DND-41 (cell line): ENCODE measurements at regions not wholly inside any gene's neighbourhood (a gene's known extent, or its start where the extent isn't known, plus 50 kb on each side); places are given as distances from the start of the nearest gene placed in this dataset.

Experiments
- ATAC-seq: fragments of 200-7000 bp; cut with Tn5 transposase; 3 replicates; pipeline ENCODE4 v1.9.1; 2021; ENCODE audit warnings: low read depth; ENCODE audit not compliant: insufficient read depth
- DNase-seq: peaks from one replicate; pipeline ENCODE4 v3.0.0-alpha.2; 2020
- H2AFZ ChIP-seq: 2 replicates; pipeline ENCODE4 v1.6.0; 2012; ENCODE audit warnings: low read depth, low read length
- H3K27ac ChIP-seq: 2 replicates; pipeline ENCODE4 v1.5.1; 2012; ENCODE audit warnings: low read length, inconsistent platforms
- H3K27me3 ChIP-seq: fragments of 200-600 bp; sonication (generic); 2 replicates; pipeline ENCODE4 v1.6.0; 2012; ENCODE audit warnings: low read length, mild to moderate bottlenecking, inconsistent platforms; ENCODE audit not compliant: insufficient read depth, poor library complexity
- H3K36me3 ChIP-seq: 2 replicates; pipeline ENCODE4 v1.5.1; 2012; ENCODE audit warnings: low read length, inconsistent platforms; ENCODE audit not compliant: insufficient read depth
- H3K4me1 ChIP-seq: 2 replicates; pipeline ENCODE4 v1.5.1; 2012; ENCODE audit warnings: mild to moderate bottlenecking, low read length; ENCODE audit not compliant: insufficient read depth
- H3K4me2 ChIP-seq: 2 replicates; pipeline ENCODE4 v1.6.0; 2012; ENCODE audit warnings: mild to moderate bottlenecking, moderate library complexity, low read length, inconsistent platforms; ENCODE audit not compliant: insufficient read depth
- H3K4me3 ChIP-seq, 2 experiments: fragments of 200-600 bp in 1 of 2; shearing (Covaris generic) in 1 of 2; 2 replicates each; pipeline ENCODE4 v1.5.1; 2012 to 2016; ENCODE audit warnings: inconsistent platforms in 2 of 2, low read length in 2 of 2, mild to moderate bottlenecking in 2 of 2, low read depth in 1 of 2, moderate library complexity in 1 of 2
- H3K79me2 ChIP-seq: 2 replicates; pipeline ENCODE4 v1.6.0; 2012; ENCODE audit warnings: low read length, inconsistent platforms; ENCODE audit not compliant: insufficient read depth
- H3K9ac ChIP-seq: 2 replicates; pipeline ENCODE4 v1.6.0; 2012; ENCODE audit warnings: low read depth, mild to moderate bottlenecking, inconsistent platforms, low read length, moderate library complexity
- H3K9me3 ChIP-seq: 2 replicates; pipeline ENCODE4 v1.5.1; 2012; ENCODE audit warnings: low read length, moderate library complexity, mild to moderate bottlenecking, inconsistent platforms; ENCODE audit not compliant: insufficient read depth, severe bottlenecking
- H4K20me1 ChIP-seq: 2 replicates; pipeline ENCODE4 v1.6.0; 2012; ENCODE audit warnings: low read length; ENCODE audit not compliant: insufficient read depth
- CTCF ChIP-seq: IDR thresholded peaks from 2 replicates; pipeline ENCODE4 v1.5.1; 2012; ENCODE audit warnings: borderline replicate concordance, low read length, moderate library complexity, mild to moderate bottlenecking; ENCODE audit not compliant: poor library complexity, severe bottlenecking; ENCODE audit errors: extremely low read depth
- EZH2 ChIP-seq: IDR thresholded peaks from 3 replicates; pipeline ENCODE4 v1.6.1; 2012; ENCODE audit warnings: borderline replicate concordance, low read depth, mild to moderate bottlenecking, moderate library complexity, low read length, inconsistent platforms; ENCODE audit not compliant: severe bottlenecking

DNA sequence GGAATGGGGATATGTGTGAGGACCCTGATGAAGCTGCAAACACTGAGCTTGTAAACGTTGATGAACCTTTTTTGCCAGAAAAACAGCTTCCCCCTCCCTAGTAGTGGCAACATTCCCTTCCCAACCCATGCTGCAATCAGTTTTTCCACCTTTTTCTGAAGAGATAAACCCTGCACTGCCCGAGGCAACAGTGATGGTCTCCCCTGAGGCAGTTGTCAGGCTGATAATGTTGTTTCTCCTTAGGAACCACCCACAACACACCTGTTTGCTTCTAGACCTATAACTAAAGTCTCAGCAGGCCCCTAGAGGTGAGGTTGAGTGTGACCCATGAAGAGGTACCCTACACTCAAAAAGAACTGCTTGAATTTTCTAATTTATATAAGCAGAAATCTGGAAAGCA is 922.4 kb upstream of the ADGRL4 start:
- ATAC-seq (no peak), DNase-seq (no peak)
- Histone ChIP-seq H3K36me3 (no peaks in the 10 kb centered on the region), H3K4me1 (no peaks in the 10 kb centered on the region), H3K9ac (no peak overlapping the region), H3K27me3 (no peaks in the 10 kb centered on the region), H4K20me1 (no peaks in the 10 kb centered on the region), H3K4me3 (no peak overlapping the region), H3K9me3 (peaks cover 2% of the 10 kb centered on the region), H3K27ac (no peak overlapping the region), H3K4me2 (no peak overlapping the region), H2AFZ (no peak overlapping the region), H3K79me2 (no peaks in the 10 kb centered on the region)
- TF ChIP-seq CTCF (no peak), EZH2 (no peak)

GRCh38 chr1:79920960-79921669 is 914.6 kb upstream of the ADGRL4 start:
- Histone ChIP-seq H3K9ac (no peak overlapping the region), H3K27ac (no peak overlapping the region), H3K9me3 (peaks cover 2% of the 10 kb centered on the region), H3K79me2 (no peaks in the 10 kb centered on the region), H3K4me1 (no peaks in the 10 kb centered on the region), H3K36me3 (no peaks in the 10 kb centered on the region), H3K4me3 (no peak overlapping the region), H3K4me2 (no peak overlapping the region), H2AFZ (no peak overlapping the region), H4K20me1 (no peaks in the 10 kb centered on the region), H3K27me3 (no peaks in the 10 kb centered on the region)
- DNase-seq (no peak), ATAC-seq (no peak)
- no peak for TF ChIP-seq EZH2
- no peak for TF ChIP-seq CTCF

- DNase-seq (no peak), ATAC-seq (no peak)
- Histone ChIP-seq H3K27ac (no peak overlapping the region), H2AFZ (no peak overlapping the region), H3K4me1 (no peaks in the 10 kb centered on the region), H3K36me3 (no peaks in the 10 kb centered on the region), H3K9me3 (no peaks in the 10 kb centered on the region), H3K9ac (no peak overlapping the region), H3K4me3 (no peak overlapping the region), H3K27me3 (no peaks in the 10 kb centered on the region), H3K4me2 (no peak overlapping the region), H4K20me1 (no peaks in the 10 kb centered on the region), H3K79me2 (no peaks in the 10 kb centered on the region)
- TF ChIP-seq EZH2 (no peak), CTCF (no peak)
These were observed 908.4 kb upstream of the ADGRL4 start for GRCh38 chr1:79914896-79915295.

GRCh38 chr1:79912813-79913212 is 906.3 kb upstream of the ADGRL4 start:
- no peaks in the 10 kb centered on the region for H3K36me3 ChIP-seq
- no peaks in the 10 kb centered on the region for H3K79me2 ChIP-seq
- H3K27me3 ChIP-seq = no peaks in the 10 kb centered on the region
- no peak overlapping the region for H3K9ac ChIP-seq
- H3K4me2 ChIP-seq = no peak overlapping the region
- no peak overlapping the region for H3K27ac ChIP-seq
- no peaks in the 10 kb centered on the region for H3K4me1 ChIP-seq
- no peaks in the 10 kb centered on the region for H3K9me3 ChIP-seq
- no peak for DNase-seq
- H4K20me1 ChIP-seq = no peaks in the 10 kb centered on the region
- H3K4me3 ChIP-seq = no peak overlapping the region
- no peak overlapping the region for H2AFZ ChIP-seq
- TF ChIP-seq CTCF = no peak
- TF ChIP-seq EZH2 = no peak
- no peak for ATAC-seq
